HepG2 (cell line): ENCODE measurements at regions not wholly inside any gene's neighbourhood (a gene's known extent, or its start where the extent isn't known, plus 50 kb on each side); places are given as distances from the start of the nearest gene placed in this dataset.

Source experiments
- FOXA3 ChIP-seq: IDR thresholded peaks from 2 replicates; pipeline ENCODE4 v1.6.1; 2016; ENCODE audit warnings: missing genetic modification reagents, missing compliant biosample characterization
- JUNB ChIP-seq: sonication (generic); formaldehyde crosslinking; IDR thresholded peaks from 2 replicates; pipeline ENCODE4 v1.8.0; 2022; ENCODE audit warnings: missing genetic modification reagents, mild to moderate bottlenecking, borderline replicate concordance
- KAT8 ChIP-seq: IDR thresholded peaks from 2 replicates; pipeline ENCODE4 v1.6.1; 2016; ENCODE audit warnings: missing genetic modification reagents, missing compliant biosample characterization
- RAD21 ChIP-seq: fragments of 450-650 bp; formaldehyde crosslinking; IDR thresholded peaks from 2 replicates; pipeline ENCODE4 v1.5.0; 2020; ENCODE audit warnings: mild to moderate bottlenecking
- RXRB ChIP-seq: IDR thresholded peaks from 2 replicates; pipeline ENCODE4 v1.6.1; 2016; ENCODE audit warnings: borderline replicate concordance, missing genetic modification reagents, missing compliant biosample characterization
- SAP130 ChIP-seq: IDR thresholded peaks from 2 replicates; pipeline ENCODE4 v1.6.1; 2016; ENCODE audit warnings: low read depth
- SSRP1 ChIP-seq: IDR thresholded peaks from 2 replicates; pipeline ENCODE4 v1.6.1; 2016; ENCODE audit warnings: control low read depth
- XRCC5 ChIP-seq: fragments of 200-400 bp; formaldehyde crosslinking; optimal IDR thresholded peaks from 2 replicates; pipeline ENCODE3; 2017; ENCODE audit warnings: mild to moderate bottlenecking, low read length
- YEATS2 ChIP-seq: sonication (generic); formaldehyde crosslinking; IDR thresholded peaks from 2 replicates; pipeline ENCODE4 v1.4.0; 2020; ENCODE audit warnings: missing genetic modification reagents, borderline replicate concordance
- ZMYM4 ChIP-seq: sonication (generic); formaldehyde crosslinking; IDR thresholded peaks from 2 replicates; pipeline ENCODE4 v1.8.1; 2023; ENCODE audit warnings: mild to moderate bottlenecking, missing genetic modification reagents
- ZNF24 ChIP-seq: fragments of 450-650 bp; IDR thresholded peaks from 2 replicates; pipeline ENCODE4 v1.6.1; 2017; ENCODE audit warnings: antibody characterized with exemption, mild to moderate bottlenecking
- ZZZ3 ChIP-seq: sonication (generic); formaldehyde crosslinking; IDR thresholded peaks from 2 replicates; pipeline ENCODE4 v1.4.0; 2020; ENCODE audit warnings: missing genetic modification reagents, mild to moderate bottlenecking, borderline replicate concordance
- TF ChIP-seq, protein P1 (sequence below): sonication (generic); formaldehyde crosslinking; IDR thresholded peaks from 2 replicates; pipeline ENCODE4 v1.4.0; 2020; ENCODE audit warnings: low read depth, missing genetic modification reagents
- TF ChIP-seq, protein P2 (sequence below): sonication (generic); formaldehyde crosslinking; IDR thresholded peaks from 2 replicates; pipeline ENCODE4 v1.4.0; 2020; ENCODE audit warnings: low read depth, mild to moderate bottlenecking, missing genetic modification reagents
- TF ChIP-seq, protein P3 (sequence below): IDR thresholded peaks from 2 replicates; pipeline ENCODE4 v1.6.1; 2016; ENCODE audit warnings: missing genetic modification reagents, missing compliant biosample characterization
- TF ChIP-seq, protein P4 (sequence below): sonication (generic); formaldehyde crosslinking; conservative IDR thresholded peaks from 2 replicates; pipeline ENCODE4 v1.8.0; 2022; ENCODE audit warnings: mild to moderate bottlenecking, moderate library complexity, missing genetic modification reagents
- TF ChIP-seq, protein P5 (sequence below): IDR thresholded peaks from 2 replicates; pipeline ENCODE4 v1.6.1; 2012; ENCODE audit warnings: low read depth, low read length, improper control_type of control experiment
- TF ChIP-seq, protein P6 (sequence below): sonication (generic); formaldehyde crosslinking; IDR thresholded peaks from 2 replicates; pipeline ENCODE4 v1.4.0; 2020; ENCODE audit warnings: mild to moderate bottlenecking, missing genetic modification reagents

DNA sequence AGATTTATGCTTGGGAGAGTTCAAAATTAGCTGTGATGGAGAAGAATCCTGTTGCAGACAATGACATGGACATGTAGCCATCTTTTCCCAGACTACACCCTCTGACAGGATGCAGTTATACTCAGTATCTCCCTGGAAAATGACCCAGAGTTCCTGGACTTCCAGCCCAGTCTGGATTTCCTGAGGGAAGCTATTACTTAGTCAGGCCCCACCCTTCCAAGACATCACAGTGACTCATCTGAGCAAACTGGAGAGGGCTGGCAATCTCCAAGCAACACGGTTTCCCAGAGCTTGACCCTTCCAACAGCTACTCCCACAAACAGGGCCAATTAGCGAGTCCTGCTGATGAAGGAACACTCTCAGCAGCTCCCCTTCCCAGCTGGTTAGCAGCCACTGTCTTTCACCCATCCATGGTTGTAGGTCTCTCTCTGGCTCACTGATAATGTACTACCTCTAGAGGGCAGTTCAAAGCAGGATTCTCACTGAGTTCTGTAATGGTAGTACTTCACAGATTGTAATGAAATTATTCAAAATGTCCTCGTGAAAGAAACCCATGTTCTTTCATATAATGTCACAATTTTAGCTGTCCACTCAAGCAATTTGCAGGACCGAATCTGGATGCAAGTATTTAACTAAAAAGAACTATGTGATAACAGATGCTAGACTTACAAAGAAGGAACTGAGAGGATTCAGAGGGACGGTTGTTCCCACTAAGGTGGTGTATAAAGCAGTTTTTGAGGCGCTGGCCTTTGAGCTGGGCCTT lies 110.2 kb downstream of the MDH1 start (continued):
- TF ChIP-seq, protein P1, sequence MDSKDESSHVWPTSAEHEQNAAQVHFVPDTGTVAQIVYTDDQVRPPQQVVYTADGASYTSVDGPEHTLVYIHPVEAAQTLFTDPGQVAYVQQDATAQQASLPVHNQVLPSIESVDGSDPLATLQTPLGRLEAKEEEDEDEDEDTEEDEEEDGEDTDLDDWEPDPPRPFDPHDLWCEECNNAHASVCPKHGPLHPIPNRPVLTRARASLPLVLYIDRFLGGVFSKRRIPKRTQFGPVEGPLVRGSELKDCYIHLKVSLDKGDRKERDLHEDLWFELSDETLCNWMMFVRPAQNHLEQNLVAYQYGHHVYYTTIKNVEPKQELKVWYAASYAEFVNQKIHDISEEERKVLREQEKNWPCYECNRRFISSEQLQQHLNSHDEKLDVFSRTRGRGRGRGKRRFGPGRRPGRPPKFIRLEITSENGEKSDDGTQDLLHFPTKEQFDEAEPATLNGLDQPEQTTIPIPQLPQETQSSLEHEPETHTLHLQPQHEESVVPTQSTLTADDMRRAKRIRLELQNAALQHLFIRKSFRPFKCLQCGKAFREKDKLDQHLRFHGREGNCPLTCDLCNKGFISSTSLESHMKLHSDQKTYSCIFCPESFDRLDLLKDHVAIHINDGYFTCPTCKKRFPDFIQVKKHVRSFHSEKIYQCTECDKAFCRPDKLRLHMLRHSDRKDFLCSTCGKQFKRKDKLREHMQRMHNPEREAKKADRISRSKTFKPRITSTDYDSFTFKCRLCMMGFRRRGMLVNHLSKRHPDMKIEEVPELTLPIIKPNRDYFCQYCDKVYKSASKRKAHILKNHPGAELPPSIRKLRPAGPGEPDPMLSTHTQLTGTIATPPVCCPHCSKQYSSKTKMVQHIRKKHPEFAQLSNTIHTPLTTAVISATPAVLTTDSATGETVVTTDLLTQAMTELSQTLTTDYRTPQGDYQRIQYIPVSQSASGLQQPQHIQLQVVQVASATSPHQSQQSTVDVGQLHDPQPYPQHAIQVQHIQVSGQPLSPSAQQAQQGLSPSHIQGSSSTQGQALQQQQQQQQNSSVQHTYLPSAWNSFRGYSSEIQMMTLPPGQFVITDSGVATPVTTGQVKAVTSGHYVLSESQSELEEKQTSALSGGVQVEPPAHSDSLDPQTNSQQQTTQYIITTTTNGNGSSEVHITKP (CRISPR knock-in tag), result no peak
- TF ChIP-seq XRCC5, result peak; percentile 47
- TF ChIP-seq, protein P2, sequence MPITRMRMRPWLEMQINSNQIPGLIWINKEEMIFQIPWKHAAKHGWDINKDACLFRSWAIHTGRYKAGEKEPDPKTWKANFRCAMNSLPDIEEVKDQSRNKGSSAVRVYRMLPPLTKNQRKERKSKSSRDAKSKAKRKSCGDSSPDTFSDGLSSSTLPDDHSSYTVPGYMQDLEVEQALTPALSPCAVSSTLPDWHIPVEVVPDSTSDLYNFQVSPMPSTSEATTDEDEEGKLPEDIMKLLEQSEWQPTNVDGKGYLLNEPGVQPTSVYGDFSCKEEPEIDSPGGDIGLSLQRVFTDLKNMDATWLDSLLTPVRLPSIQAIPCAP (CRISPR knock-in tag), result no peak
- TF ChIP-seq, protein P3, sequence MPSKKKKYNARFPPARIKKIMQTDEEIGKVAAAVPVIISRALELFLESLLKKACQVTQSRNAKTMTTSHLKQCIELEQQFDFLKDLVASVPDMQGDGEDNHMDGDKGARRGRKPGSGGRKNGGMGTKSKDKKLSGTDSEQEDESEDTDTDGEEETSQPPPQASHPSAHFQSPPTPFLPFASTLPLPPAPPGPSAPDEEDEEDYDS (CRISPR knock-in tag), result 0 out of 2 replicates have a peak, but pooled peaks have one; percentile 22
- 0 out of 2 replicates have a peak, but pooled peaks have one; percentile 23 for TF ChIP-seq SSRP1
- peak; percentile 57 for TF ChIP-seq SAP130 (CRISPR knock-in tag)
- TF ChIP-seq RXRB (CRISPR knock-in tag), result peak; percentile 47; the same call in 1 of the 2 replicates
- no peak for TF ChIP-seq JUNB
- TF ChIP-seq, protein P4, sequence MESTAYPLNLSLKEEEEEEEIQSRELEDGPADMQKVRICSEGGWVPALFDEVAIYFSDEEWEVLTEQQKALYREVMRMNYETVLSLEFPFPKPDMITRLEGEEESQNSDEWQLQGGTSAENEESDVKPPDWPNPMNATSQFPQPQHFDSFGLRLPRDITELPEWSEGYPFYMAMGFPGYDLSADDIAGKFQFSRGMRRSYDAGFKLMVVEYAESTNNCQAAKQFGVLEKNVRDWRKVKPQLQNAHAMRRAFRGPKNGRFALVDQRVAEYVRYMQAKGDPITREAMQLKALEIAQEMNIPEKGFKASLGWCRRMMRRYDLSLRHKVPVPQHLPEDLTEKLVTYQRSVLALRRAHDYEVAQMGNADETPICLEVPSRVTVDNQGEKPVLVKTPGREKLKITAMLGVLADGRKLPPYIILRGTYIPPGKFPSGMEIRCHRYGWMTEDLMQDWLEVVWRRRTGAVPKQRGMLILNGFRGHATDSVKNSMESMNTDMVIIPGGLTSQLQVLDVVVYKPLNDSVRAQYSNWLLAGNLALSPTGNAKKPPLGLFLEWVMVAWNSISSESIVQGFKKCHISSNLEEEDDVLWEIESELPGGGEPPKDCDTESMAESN (CRISPR knock-in tag), result 0 out of 2 replicates have a peak, but pooled peaks have one; percentile 42
- TF ChIP-seq ZZZ3 (CRISPR knock-in tag), result no peak
- no peak for TF ChIP-seq YEATS2 (CRISPR knock-in tag)
- TF ChIP-seq ZMYM4, result peak; percentile 60; the same call in 1 of the 2 replicates
- peak; percentile 54; the same call in 1 of the 2 replicates for TF ChIP-seq KAT8 (CRISPR knock-in tag)
- TF ChIP-seq, protein P5, sequence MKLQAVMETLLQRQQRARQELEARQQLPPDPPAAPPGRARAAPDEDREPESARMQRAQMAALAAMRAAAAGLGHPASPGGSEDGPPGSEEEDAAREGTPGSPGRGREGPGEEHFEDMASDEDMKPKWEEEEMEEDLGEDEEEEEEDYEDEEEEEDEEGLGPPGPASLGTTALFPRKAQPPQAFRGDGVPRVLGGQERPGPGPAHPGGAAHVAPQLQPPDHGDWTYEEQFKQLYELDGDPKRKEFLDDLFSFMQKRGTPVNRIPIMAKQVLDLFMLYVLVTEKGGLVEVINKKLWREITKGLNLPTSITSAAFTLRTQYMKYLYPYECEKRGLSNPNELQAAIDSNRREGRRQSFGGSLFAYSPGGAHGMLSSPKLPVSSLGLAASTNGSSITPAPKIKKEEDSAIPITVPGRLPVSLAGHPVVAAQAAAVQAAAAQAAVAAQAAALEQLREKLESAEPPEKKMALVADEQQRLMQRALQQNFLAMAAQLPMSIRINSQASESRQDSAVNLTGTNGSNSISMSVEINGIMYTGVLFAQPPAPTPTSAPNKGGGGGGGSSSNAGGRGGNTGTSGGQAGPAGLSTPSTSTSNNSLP, result peak; percentile 44; the same call in 1 of the 2 replicates
- 0 out of 2 replicates have a peak, but pooled peaks have one; percentile 39 for TF ChIP-seq FOXA3 (CRISPR knock-in tag)
- TF ChIP-seq, protein P6, sequence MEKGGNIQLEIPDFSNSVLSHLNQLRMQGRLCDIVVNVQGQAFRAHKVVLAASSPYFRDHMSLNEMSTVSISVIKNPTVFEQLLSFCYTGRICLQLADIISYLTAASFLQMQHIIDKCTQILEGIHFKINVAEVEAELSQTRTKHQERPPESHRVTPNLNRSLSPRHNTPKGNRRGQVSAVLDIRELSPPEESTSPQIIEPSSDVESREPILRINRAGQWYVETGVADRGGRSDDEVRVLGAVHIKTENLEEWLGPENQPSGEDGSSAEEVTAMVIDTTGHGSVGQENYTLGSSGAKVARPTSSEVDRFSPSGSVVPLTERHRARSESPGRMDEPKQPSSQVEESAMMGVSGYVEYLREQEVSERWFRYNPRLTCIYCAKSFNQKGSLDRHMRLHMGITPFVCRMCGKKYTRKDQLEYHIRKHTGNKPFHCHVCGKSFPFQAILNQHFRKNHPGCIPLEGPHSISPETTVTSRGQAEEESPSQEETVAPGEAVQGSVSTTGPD, result peak; percentile 65; the same call in 1 of the 2 replicates
- no peak for TF ChIP-seq ZNF24
- peak; percentile 87 for TF ChIP-seq RAD21 (CRISPR knock-in tag)
- TF ChIP-seq, all 625 proteins: peak for 57
